Panc1 (cell line): ENCODE measurements at regions not wholly inside any gene's neighbourhood (a gene's known extent, or its start where the extent isn't known, plus 50 kb on each side); places are given as distances from the start of the nearest gene placed in this dataset.

Source experiments
- POLR2AphosphoS5 ChIP-seq: IDR thresholded peaks from 2 replicates; pipeline ENCODE4 v1.6.1; 2012; ENCODE audit warnings: mild to moderate bottlenecking, low read depth, low read length, moderate library complexity
- SIN3A ChIP-seq: IDR thresholded peaks from 2 replicates; pipeline ENCODE4 v1.6.1; 2012; ENCODE audit warnings: low read depth, mild to moderate bottlenecking, low read length, moderate library complexity, borderline replicate concordance; ENCODE audit not compliant: insufficient read depth
- TCF7L2 ChIP-seq: IDR thresholded peaks from 2 replicates; pipeline ENCODE4 v1.6.1; 2011; ENCODE audit warnings: mild to moderate bottlenecking, low read depth, low read length, inconsistent platforms
- TF ChIP-seq, protein P1 (sequence below): fragments of 450-650 bp; IDR thresholded peaks from 2 replicates; pipeline ENCODE4 v1.5.1; 2017; ENCODE audit warnings: mild to moderate bottlenecking
- TF ChIP-seq, protein P2 (sequence below), 2 experiments: IDR thresholded peaks; 2 replicates each; pipeline ENCODE4 v1.6.1; 2011 to 2012; ENCODE audit warnings: low read depth in 2 of 2, control low read depth in 1 of 2, low read length in 1 of 2, mild to moderate bottlenecking in 1 of 2, moderate library complexity in 1 of 2; ENCODE audit not compliant: insufficient read depth in 1 of 2

DNA sequence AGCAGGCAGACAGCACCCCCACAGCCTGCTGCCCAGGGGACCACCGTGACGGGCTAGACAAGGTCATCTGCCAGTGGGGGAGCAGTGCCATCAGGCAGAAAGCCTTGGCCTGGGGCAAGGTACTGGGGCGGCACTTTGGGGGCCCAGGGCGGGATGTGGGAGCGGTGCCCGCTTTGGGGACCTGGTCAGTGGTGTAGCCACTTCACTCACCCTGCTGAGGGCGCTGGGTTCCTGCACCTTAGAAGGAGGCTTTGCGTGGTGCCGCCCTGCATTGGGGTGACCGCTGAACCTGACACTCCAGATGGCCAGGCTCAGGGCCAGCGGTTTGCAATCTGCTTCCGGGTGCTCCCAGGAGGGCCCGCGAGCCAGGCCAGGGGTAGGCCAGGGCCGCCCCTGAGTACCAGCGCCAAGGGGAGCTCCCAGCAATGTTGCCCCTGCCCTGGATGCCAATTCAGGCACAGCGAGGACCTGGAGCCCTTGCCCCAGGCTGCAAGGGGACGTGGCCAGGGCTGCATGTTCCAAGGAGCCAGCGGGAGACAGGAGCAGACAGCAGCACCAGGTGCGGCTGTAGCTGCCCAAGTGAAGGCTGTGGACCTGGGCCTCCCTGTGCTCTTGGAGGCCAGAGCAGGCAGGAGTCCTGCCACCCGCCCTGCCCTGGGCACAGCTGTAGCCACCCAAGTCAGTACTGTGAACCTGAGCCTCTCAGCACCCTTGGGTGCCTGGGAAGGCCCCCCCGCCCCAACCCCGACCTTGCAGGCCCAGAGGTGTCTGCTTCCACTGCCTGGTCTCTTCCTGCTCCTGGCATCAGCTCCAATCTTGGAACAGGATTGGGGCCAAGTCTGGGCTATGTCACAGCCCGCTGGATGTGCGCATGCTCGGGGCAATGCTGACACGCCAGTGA lies 550.7 kb downstream of the SLC6A15 start:
- TF ChIP-seq POLR2AphosphoS5 (no peak), SIN3A (no peak), TCF7L2 (no peak)
- TF ChIP-seq, protein P1, sequence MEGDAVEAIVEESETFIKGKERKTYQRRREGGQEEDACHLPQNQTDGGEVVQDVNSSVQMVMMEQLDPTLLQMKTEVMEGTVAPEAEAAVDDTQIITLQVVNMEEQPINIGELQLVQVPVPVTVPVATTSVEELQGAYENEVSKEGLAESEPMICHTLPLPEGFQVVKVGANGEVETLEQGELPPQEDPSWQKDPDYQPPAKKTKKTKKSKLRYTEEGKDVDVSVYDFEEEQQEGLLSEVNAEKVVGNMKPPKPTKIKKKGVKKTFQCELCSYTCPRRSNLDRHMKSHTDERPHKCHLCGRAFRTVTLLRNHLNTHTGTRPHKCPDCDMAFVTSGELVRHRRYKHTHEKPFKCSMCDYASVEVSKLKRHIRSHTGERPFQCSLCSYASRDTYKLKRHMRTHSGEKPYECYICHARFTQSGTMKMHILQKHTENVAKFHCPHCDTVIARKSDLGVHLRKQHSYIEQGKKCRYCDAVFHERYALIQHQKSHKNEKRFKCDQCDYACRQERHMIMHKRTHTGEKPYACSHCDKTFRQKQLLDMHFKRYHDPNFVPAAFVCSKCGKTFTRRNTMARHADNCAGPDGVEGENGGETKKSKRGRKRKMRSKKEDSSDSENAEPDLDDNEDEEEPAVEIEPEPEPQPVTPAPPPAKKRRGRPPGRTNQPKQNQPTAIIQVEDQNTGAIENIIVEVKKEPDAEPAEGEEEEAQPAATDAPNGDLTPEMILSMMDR: no peak
- TF ChIP-seq, protein P2, sequence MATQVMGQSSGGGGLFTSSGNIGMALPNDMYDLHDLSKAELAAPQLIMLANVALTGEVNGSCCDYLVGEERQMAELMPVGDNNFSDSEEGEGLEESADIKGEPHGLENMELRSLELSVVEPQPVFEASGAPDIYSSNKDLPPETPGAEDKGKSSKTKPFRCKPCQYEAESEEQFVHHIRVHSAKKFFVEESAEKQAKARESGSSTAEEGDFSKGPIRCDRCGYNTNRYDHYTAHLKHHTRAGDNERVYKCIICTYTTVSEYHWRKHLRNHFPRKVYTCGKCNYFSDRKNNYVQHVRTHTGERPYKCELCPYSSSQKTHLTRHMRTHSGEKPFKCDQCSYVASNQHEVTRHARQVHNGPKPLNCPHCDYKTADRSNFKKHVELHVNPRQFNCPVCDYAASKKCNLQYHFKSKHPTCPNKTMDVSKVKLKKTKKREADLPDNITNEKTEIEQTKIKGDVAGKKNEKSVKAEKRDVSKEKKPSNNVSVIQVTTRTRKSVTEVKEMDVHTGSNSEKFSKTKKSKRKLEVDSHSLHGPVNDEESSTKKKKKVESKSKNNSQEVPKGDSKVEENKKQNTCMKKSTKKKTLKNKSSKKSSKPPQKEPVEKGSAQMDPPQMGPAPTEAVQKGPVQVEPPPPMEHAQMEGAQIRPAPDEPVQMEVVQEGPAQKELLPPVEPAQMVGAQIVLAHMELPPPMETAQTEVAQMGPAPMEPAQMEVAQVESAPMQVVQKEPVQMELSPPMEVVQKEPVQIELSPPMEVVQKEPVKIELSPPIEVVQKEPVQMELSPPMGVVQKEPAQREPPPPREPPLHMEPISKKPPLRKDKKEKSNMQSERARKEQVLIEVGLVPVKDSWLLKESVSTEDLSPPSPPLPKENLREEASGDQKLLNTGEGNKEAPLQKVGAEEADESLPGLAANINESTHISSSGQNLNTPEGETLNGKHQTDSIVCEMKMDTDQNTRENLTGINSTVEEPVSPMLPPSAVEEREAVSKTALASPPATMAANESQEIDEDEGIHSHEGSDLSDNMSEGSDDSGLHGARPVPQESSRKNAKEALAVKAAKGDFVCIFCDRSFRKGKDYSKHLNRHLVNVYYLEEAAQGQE (IDR thresholded peaks at IDR 0.05; ENCODE audit: insufficient read depth in 1 of 2, low read depth in 2 of 2, low read length in 1 of 2): no peak
